HCT116 (cell line): ENCODE measurements at regions not wholly inside any gene's neighbourhood (a gene's known extent, or its start where the extent isn't known, plus 50 kb on each side); places are given as distances from the start of the nearest gene placed in this dataset.

ENCODE experiments used
- ATAC-seq: fragments of 200-7000 bp; cut with Tn5 transposase; 2 replicates; pipeline ENCODE4 v1.9.1; 2020; ENCODE audit warnings: mild to moderate bottlenecking, moderate library complexity
- BruUV-seq: library from RNA; stranded (reverse); fragments of 400-500 nt; replicated peaks from 2 replicates; lab custom pipeline; 2021; lab: Mats Ljungman, UMichigan
- CTCF ChIA-PET: fragments of 300-600 bp; sonication (Branson Sonifier 250); formaldehyde crosslinking; loops from one replicate; lab custom pipeline; 2021; ENCODE audit warnings: antibody characterized with exemption; lab: Charles Lee
- POLR2A ChIA-PET: fragments of 300-600, 350-600 bp; sonication (Branson Sonifier 250); formaldehyde crosslinking; loops from one replicate; lab custom pipeline; 2021; ENCODE audit warnings: antibody characterized with exemption; lab: Charles Lee
- RAD21 ChIA-PET, 2 experiments: fragments of 300-600 bp; sonication (Branson Sonifier 250); formaldehyde crosslinking; loops; one replicate each; lab custom pipeline; 2023; ENCODE audit warnings: low total read pairs in 2 of 2; ENCODE audit not compliant: uncharacterized antibody in 2 of 2, unreplicated experiment in 2 of 2, low non-redundant PET in 1 of 2; lab: Charles Lee
- DNase-seq: peaks from one replicate; pipeline ENCODE4 v3.0.0-alpha.2; 2010; ENCODE audit warnings: low read depth, low spot score
- H2AFZ ChIP-seq: fragments of 200-600 bp; shearing (Covaris generic), sonication (generic); 2 replicates; pipeline ENCODE4 v1.6.1; 2017; ENCODE audit warnings: low read depth, mixed run types, mixed read lengths, antibody characterized with exemption, low read length; ENCODE audit not compliant: poor library complexity, severe bottlenecking
- H3K27ac ChIP-seq: 2 replicates; pipeline ENCODE4 v1.5.1; 2012; ENCODE audit warnings: low read depth, low read length
- H3K27me3 ChIP-seq: fragments of 200-600 bp; sonication (generic); 2 replicates; pipeline ENCODE4 v1.6.1; 2016; ENCODE audit warnings: mixed run types, low read length, mixed read lengths; ENCODE audit not compliant: insufficient read depth
- H3K36me3 ChIP-seq, 2 experiments: fragments of 200-500 bp in 1 of 2; fragments of 200-600 bp in 1 of 2; sonication (Bioruptor generic) in 1 of 2; sonication (generic) in 1 of 2; 2 replicates each; pipeline versions ENCODE4 v1.5.1 to v1.6.1; 2014 to 2016; ENCODE audit warnings: low read length in 2 of 2, inconsistent platforms in 1 of 2, mixed read lengths in 1 of 2, mixed run types in 1 of 2; ENCODE audit not compliant: insufficient read depth in 2 of 2, control insufficient read depth in 1 of 2
- H3K4me1 ChIP-seq, 2 experiments: fragments of 200-600 bp in 1 of 2; sonication (generic) in 1 of 2; 2 replicates each; pipeline versions ENCODE4 v1.5.1 to v1.6.1; 2012 to 2017; ENCODE audit warnings: low read length in 2 of 2, inconsistent platforms in 1 of 2, mild to moderate bottlenecking in 1 of 2, mixed read lengths in 1 of 2, mixed run types in 1 of 2, moderate library complexity in 1 of 2; ENCODE audit not compliant: insufficient read depth in 2 of 2, control insufficient read depth in 1 of 2
- H3K4me2 ChIP-seq: fragments of 200-600 bp; sonication (generic); 2 replicates; pipeline ENCODE4 v1.6.1; 2017; ENCODE audit warnings: mixed run types, low read length, mixed read lengths
- H3K4me3 ChIP-seq, 2 experiments: fragments of 200-600 bp in 1 of 2; sonication (generic) in 1 of 2; replicated peaks in 1 of 2; 2 replicates each; pipeline ENCODE4 v1.5.1; 2011 to 2016; ENCODE audit warnings: low read length in 2 of 2, control low read depth in 1 of 2, low read depth in 1 of 2, mild to moderate bottlenecking in 1 of 2, mixed read lengths in 1 of 2, mixed run types in 1 of 2
- H3K79me2 ChIP-seq: fragments of 200-600 bp; sonication (generic); 2 replicates; pipeline ENCODE4 v1.6.1; 2017; ENCODE audit warnings: mild to moderate bottlenecking, mixed run types, low read length, moderate library complexity, mixed read lengths; ENCODE audit not compliant: insufficient read depth
- H3K9ac ChIP-seq: fragments of 200-600 bp; sonication (generic); 2 replicates; pipeline ENCODE4 v1.6.1; 2016; ENCODE audit warnings: low read length, mixed read lengths
- H3K9me2 ChIP-seq: fragments of 200-600 bp; sonication (generic), shearing (Covaris generic); 2 replicates; pipeline ENCODE4 v1.6.1; 2017; ENCODE audit warnings: mixed run types, mild to moderate bottlenecking, moderate library complexity; ENCODE audit not compliant: insufficient read depth
- H3K9me3 ChIP-seq, 2 experiments: fragments of 200-500 bp in 1 of 2; fragments of 200-600 bp in 1 of 2; sonication (Bioruptor generic) in 1 of 2; sonication (generic) in 1 of 2; 2 replicates each; pipeline ENCODE4 v1.6.1; 2014 to 2017; ENCODE audit warnings: low read length in 2 of 2, mixed read lengths in 2 of 2, inconsistent platforms in 1 of 2, low read depth in 1 of 2, mild to moderate bottlenecking in 1 of 2, mixed run types in 1 of 2, moderate library complexity in 1 of 2; ENCODE audit not compliant: control insufficient read depth in 1 of 2, insufficient read depth in 1 of 2
- H4K20me1 ChIP-seq: fragments of 200-600 bp; sonication (generic), shearing (Covaris generic); 2 replicates; pipeline ENCODE4 v1.6.1; 2017; ENCODE audit warnings: mixed run types, mild to moderate bottlenecking, moderate library complexity; ENCODE audit not compliant: insufficient read depth
- EGR1 ChIP-seq: IDR thresholded peaks from 2 replicates; pipeline ENCODE4 v1.6.1; 2012; ENCODE audit warnings: low read depth
- ELF1 ChIP-seq: IDR thresholded peaks from 2 replicates; pipeline ENCODE4 v1.6.1; 2012; ENCODE audit warnings: low read depth, borderline replicate concordance
- JUND ChIP-seq: IDR thresholded peaks from 2 replicates; pipeline ENCODE4 v1.6.1; 2012
- MAX ChIP-seq: IDR thresholded peaks from 2 replicates; pipeline ENCODE4 v1.6.1; 2012
- REST ChIP-seq: IDR thresholded peaks from 2 replicates; pipeline ENCODE4 v1.6.1; 2012; ENCODE audit warnings: low read depth
- SIN3A ChIP-seq: IDR thresholded peaks from 2 replicates; pipeline ENCODE4 v1.6.1; 2012; ENCODE audit warnings: low read depth
- ZBTB33 ChIP-seq: IDR thresholded peaks from 2 replicates; pipeline ENCODE4 v1.6.1; 2011; ENCODE audit warnings: mild to moderate bottlenecking, low read length, moderate library complexity; ENCODE audit not compliant: insufficient replicate concordance; ENCODE audit errors: extremely low read depth
- ZFX ChIP-seq: fragments of 450-650 bp; IDR thresholded peaks from 2 replicates; pipeline ENCODE4 v1.6.1; 2017
- intact Hi-C: fragments of 100-400 bp; cut with micrococcal nuclease; formaldehyde crosslinking; loops from 2 replicates; pipeline ENCODE4 v1.10.0; 2022

- Histone ChIP-seq H3K4me3 (no peak overlapping the region), H2AFZ (no peak overlapping the region), H3K4me2 (no peak overlapping the region), H3K36me3 (no peaks in the 10 kb centered on the region), H3K9me2 (no peaks in the 10 kb centered on the region), H4K20me1 (no peaks in the 10 kb centered on the region), H3K27ac (no peak overlapping the region), H3K4me1 (no peaks in the 10 kb centered on the region), H3K79me2 (no peaks in the 10 kb centered on the region), H3K9ac (no peak overlapping the region), H3K27me3 (no peaks in the 10 kb centered on the region), H3K9me3 (peaks cover 4 to 27% of the 10 kb centered on the region in 2 experiments; a peak in 2 of 4 replicates)
- ChIA-PET POLR2A (no interaction called here), CTCF (no interaction called here), RAD21 (no interaction called here)
- DNase-seq (no peak), ATAC-seq (no peak)
- BruUV-seq, result no TSS peak
- no peak for TF ChIP-seq ZFX
- TF ChIP-seq MAX, result no peak
- no peak for TF ChIP-seq REST
- no peak for TF ChIP-seq SIN3A
- no peak for TF ChIP-seq ELF1
- TF ChIP-seq EGR1, result no peak
- no peak for TF ChIP-seq ZBTB33
- no peak for TF ChIP-seq JUND
- intact Hi-C loops, result no loop called here
These were observed 544.7 kb downstream of the ETNK1 start for GRCh38 chr12:23169696-23170013.
